GM19025 (cell line): ENCODE measurements at regions not wholly inside any gene's neighbourhood (a gene's known extent, or its start where the extent isn't known, plus 50 kb on each side); places are given as distances from the start of the nearest gene placed in this dataset.

ENCODE experiments used
- ATAC-seq: cut with Tn5 transposase; IDR thresholded peaks from one replicate; pipeline ENCODE4 v1.9.1; 2021; ENCODE audit warnings: mild to moderate bottlenecking, low read depth, moderate library complexity; ENCODE audit not compliant: unreplicated experiment

DNA sequence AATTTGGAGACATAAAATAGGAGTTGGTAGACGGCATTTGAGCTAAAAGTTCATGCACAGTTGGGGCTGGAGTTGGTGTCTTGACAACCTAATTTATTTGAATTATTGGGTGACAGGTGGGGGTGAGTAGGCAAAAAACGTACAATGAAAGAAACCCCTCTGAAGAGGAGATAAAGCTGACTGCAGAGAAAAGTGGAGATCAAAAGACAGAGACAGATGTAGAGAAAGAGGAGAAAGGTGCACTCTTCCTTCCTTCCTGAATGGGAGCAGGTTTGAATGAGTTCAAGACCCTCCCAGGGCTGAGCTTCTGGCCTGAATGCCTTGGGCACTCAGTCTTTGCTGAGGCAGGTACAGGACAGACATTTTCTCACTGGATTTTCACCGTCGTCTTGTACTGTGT is 284.3 kb downstream of the DHX35 start:
- no peak for ATAC-seq

DNA sequence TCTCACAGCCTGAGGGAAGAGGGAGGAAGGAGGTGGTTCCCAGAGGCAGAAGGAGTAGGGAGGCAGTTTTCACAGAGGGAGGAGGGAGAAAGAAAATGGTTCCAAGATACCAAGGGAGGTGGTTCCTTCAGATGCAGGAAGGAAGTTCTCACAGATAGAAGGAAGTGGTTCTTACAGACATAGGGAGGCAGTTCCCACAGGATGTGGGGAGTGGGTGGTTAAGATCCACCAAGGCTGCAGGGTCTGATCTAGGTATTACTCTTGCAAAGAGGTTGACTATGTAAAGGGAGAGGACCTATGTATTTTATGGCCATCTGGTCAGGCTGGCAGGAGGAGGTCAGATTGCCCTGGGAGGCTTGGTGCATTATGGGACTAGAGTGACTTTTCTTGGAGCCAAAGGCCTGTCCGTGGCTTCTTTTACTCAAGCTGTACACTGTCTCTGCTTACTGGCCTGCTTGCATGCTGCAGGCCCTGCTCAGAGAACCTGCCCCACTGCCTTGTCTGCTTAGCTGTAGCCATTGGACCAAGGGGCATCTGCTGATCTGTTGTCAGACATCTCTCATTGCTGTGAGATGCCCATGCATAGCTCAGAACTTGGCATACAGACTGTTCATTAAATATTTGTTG is 283.7 kb downstream of the DHX35 start:
- ATAC-seq: no peak

DNA sequence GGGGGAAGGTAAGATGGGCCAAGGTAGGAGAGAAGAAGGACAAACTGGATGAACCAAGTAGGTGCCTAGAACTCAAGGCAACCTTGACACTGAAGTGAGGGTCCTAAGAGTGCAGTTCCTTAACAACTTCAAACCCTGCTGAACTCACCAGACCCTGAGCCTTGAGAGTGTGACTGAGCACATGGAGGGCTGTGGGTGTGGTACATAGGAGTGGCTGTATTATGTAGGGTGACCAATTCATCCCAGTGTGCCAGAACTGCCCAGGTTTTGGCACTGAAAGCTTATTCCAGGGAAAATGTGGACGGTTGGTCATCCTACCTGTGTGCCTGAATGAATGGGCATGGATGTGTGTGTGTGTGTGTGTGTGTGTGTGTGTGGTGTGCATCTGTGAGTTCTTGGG is 281.8 kb downstream of the DHX35 start:
- no peak for ATAC-seq

DNA sequence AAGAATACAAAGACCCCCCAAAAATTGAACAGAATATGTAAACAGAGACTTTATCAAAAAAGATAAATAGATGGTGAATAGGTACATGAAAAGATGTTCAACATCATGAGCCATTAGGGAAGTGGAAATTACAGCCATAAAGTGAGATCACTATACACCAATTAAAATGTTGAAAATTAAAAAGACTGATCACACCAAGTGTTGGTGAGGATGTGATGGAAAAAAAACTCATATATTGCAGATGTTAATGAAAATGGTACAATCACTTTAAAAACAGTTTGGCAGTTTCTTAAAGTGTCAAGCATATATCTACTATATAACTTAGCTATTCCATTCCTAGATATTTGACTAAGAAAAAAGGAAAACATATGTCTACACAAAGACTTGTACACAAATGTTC is 280.5 kb downstream of the DHX35 start:
- ATAC-seq: no peak

DNA sequence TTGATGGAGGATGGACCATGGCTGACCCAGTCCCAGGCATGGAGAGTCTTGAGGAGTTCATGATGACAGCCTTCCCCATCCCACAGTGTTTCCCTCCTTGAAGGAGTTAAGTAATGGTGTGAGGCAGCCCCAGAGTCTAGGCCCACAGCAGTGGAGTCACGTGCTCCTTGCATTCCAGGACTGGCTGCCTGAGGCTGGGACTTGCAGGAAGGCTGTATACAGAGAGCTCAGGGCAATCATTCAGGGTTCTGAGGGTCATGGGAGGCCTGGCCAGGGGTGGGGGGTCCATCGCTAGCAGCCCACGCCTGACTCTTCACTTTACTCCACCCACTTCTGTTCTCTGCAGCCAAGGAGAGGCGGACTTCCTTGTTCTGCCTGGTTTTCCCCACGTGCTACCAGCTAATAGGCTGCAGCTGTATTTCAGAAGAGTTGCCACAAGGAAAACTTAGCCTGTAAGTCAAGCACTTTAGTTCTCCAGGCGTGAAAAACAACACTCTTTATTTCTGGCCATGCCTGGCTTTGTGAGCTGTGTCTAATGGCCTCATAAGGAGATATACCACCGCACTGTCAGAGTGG is 272.5 kb downstream of the DHX35 start:
- ATAC-seq: no peak

DNA sequence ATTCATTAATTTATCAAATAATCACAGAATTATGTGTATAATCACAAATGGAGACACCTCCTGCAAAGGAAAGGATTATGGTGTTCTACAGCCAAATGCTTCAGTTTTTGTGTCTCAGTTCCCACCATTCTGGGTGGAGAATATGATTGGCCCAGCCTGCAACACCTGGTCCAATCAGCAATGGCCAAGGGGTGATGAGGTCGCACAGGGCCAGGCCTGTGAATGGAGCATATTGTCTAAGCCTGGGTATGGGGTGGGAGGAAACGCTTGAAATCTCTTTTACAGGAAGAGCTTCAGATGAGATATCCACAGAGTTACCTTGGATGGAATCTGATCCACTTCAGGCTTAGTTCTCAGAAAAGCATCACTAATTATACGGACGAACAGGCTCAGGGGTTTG is 271.6 kb downstream of the DHX35 start:
- no peak for ATAC-seq

DNA sequence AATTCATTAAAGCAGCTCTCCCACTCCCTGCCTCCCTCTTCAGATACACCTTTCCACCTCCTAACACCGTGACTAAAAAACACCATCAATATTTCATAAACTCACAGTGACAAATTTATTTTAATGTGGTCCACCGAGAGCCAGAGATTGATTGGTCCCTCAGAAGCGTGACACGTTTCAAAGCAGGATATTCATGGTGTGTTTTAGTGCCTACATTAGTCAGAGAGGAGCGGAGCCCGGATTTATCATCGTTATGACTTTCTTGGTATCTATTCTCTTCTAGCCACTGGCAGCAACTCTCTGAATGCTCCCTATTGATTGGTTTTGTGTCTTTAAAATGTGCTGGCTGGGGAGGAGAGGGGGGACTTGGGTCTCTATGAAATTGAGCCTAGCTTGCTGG is 265.3 kb downstream of the DHX35 start:
- ATAC-seq: no peak

DNA sequence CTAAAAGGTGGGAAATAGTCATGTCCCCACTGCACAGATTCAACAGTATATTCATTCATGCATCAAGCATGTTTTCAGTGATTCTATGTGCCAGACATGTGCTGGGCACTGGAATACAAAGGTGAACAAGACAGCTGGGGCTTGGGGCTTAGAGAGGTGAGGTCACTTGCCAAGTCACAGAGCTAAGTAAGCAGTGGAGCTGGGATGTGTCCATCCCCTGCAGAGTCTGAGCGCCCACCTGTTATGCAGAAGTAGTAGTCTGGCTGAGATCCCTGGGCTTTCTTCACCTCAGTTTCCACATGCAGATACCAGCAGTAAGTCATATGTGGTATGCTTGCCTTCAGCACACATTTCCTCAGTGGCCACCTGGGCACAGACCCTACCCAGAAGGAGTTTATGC is 263.8 kb downstream of the DHX35 start:
- ATAC-seq: no peak

DNA sequence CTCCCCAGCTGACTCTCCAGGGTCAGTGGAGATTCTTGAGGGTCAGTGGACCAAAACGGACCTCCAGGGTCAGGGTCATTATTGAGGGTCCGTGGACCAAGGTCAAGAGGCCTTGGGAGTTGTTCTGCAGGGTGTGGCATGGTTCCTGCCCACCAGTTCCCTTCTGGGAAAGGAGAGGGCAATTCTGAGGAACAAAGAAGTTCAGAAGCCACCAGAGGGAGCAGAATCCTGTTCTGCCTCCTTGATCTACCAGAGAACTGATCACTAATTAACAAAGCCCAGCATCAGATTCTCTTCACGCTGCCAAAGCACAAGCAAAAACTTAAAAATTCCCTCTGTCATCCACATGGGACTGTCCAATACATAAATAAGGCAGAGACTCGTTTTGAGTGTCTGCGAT is 263.4 kb downstream of the DHX35 start:
- no peak for ATAC-seq

DNA sequence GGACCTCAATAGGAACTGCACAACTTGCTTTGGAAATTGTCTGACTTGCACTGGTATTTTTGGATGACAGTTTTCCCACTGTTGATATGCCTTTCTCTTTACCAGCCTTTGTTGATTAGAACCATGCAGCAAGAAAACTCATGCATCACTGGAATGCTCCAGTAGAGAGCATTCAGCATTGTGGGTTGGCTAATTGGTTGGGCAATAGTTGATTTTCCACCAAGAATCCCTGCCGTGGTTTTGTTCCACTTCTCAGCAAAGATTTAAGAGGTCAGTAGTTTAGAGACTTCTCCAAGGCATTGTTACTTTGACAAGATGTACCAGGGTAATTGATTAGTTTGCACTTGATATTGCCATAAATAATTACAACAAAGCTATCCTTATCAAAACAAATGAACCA is 260.0 kb downstream of the DHX35 start:
- ATAC-seq: no peak

DNA sequence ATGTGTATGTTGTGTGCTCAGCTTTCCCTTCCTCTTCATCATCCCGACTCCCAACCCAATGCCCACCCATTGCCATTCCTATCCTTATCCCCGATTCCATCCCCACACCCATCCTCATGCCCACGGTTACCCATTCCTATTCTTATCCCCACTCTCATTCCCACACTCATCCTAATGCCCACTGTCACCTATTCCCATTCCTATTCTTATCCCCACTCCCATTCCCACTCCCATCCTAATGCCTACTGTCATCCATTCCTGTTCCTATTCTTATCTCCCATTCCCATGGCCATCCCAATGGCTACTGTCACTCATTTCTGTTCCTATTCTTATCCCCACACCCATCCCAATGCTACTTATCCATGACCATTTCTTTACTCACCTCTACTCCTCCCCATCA is 254.1 kb downstream of the DHX35 start:
- ATAC-seq: no peak

DNA sequence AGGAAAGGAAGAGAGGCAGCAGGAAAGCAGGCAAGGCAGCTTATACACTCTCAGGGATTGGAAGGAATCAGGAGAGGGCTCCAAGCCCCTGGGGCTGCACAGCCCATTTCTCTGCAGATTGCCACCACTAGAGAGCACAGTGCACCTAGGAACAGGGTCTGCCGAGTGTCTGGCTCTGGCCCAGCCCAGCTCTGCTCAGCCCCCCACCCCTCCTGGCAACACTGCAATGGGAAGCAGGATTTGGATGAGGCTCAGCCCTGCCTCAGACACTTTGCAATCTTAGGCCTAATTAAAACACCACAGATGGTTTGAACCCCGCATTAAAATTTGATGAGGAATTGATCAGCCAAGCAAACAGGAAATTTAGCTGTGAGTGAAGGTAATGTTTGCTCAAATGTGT is 252.7 kb downstream of the DHX35 start:
- no peak for ATAC-seq

DNA sequence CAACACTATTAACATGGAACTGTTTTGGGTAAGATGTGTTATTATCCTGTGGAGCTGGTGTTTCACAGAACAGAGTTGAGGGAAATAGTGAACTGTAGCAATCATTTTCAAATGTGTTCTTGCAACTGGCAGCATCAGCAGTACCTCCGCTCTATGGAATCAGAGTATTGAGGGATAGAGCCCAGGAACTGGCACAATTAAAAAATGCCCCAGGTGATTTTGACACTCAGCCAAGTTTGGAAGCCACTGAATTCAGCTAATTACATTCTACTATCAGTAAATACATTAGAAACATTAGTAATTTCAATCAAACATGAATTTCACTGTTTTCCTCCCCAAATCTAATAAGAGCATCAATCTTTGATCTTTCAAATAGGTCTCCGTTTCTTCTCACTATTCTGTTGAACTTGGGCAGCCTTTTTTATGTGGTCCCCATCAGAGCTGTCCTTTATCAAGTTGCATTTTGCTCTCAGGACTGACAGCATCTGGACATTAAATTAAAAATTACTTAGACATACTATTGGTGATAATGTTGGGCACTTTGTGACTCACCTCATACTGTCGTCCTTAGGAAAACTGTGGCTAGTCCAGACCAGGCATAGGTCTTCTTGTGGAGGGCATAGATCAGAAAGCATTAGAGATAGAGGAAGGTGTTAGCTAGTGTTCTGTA is 251.5 kb downstream of the DHX35 start:
- no peak for ATAC-seq

DNA sequence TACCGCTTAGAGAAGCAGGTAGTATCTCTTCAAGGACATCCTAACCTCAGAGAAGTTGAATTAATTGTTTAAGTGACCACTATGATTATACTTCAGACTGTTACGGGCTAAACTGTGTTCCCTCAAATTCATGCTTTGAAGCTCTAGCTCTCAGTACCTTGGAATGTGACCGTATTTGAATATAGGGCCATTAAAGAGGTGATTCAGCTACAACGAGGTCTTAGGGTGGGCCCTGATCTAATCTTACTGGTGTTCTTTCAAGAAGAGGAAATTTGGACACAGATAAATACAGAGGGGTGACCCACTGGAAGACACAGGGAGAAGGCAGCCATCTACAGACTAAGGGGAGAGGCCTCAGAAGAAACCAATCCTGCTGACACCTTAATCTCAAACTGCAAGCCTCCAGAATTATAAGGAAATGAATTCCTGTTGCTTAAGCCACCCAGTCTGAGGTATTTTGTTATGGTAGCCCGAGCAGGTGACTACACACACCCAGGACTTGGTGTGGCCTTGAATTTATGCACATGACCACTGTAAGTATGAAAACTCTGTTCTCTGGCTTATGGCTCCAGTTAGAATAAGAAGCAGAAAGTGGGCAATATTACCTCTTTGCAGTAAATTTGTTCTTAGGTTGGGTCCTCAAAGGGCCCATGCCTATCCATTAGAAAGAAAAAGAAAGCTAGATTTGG is 249.1 kb downstream of the DHX35 start:
- ATAC-seq: no peak

DNA sequence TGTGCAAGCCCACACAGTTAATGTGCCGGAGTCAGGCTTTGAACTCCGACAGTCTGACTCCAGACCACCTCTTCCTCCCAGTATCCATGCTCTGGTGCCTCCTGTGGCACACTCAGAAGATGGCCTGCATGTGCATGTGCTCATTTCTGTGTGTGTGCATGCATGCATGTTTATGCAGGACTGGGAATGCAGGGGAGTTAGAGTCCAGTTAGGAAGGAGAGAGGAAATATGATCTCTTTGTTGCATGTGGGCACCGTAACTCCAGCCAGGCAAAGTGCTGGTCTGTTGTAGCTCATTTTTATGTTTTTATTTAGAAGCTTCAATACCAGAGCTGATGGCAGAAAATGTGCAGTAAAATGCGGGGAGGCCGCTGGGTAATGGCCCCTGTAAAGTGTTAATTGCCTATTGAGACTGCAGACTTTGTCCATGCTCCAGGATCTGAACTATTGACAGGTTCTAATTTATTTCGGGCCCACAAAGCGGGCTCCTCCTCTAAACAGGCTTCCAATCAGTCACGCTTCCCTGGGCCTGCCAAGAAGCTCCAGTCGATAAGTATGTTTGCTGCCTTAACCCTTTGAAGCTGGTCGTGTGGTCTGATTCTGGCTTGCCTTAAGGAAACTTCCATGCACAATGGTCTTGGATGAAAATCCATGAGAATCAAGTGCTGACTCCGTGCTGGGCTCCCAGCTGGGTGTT is 248.3 kb downstream of the DHX35 start:
- ATAC-seq: no peak

DNA sequence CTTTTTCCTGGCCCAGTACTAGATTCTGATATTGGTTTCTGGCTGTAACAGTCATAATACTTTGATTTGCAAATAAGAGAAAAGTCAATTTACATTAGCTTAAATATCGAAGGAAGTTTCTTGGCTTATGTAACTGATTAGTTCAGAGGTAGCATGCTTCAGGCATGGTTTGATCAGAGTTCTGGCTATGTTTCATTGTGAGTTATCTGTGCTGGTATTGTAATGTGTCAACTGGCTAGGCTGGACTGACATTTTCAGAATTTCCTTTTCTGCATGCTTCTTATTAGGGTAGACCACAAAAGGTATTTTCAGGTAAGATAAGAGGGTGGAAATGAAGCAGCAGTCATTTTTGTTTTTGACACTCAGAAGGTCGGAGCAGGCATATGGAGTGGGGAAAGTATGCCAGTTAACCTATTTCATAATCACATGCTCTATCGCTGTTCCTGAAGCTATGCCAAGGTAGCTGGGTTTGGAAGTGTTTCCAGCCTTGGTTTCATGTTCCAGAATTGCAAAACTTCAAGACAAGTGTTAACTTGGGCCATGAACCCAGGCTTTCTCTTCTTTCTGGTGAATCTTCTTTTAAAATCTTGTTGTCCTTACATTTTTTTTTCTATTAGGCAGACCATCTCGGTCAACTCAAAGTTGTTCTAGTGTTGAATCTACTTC is 244.9 kb downstream of the DHX35 start:
- no peak for ATAC-seq

DNA sequence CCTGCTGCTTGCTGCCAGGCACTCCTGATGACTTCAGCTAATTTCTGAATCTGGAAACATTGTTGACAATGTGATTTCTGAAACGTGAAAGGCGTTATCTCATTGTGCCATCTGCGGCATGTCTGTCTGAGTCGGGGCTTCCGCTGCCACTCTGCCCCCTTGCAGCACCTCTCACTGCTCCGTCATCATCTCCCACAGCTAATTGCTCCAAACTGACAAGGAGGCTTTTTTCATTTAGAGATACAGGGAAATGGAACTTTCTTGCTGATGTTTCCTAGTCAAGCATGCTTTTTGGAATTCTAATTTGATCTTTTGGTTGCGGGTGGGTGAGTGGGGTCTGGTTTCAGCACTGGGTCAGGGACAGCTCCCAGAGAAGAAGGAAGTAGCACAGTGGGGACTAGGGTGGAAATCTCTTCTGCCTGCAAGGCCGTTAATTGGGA is 233.5 kb downstream of the DHX35 start:
- ATAC-seq: no peak

DNA sequence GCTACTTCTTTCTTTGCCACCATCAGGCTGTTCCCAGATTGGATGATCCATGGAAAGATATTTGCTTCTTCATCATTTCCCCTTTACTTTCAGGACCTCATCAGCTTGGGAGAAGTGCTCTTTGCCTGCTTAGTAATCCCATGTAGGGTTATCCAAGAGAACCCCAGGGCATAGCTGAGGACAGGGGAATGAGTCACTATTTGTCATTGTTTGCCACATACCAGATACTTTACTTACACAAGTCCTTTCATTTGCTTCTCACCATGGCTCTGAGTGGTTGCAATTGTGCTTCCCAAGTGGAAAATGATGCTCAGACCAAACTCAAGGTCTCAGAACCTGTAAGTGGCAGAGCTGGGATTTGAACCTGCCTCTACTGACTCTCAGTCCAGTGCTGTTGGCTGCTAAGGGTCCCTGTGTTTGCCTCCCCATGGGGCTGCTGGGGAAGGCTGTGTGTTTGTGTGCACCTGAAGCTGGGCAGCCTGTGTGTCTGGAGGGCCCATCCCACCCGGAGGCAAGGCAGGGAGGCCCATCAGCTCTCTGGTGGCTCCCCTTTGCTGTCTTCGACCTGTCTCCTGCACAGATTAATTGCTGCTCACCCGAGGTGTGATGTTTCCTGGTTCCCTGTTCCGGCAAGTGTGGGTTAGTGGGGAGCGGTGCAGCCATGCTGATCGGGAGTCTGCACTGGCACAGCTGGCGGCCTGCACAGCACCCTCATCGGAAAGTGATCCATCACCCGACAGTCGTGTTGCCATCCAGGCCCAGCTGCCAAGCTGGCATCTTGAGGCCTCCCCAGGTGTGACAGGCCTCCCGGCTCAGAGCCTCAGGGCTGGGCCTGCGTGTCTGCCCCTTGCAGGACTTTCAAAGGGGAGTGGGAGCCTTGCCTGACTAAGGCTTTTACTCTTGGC is 228.8 kb downstream of the DHX35 start:
- ATAC-seq: no peak

DNA sequence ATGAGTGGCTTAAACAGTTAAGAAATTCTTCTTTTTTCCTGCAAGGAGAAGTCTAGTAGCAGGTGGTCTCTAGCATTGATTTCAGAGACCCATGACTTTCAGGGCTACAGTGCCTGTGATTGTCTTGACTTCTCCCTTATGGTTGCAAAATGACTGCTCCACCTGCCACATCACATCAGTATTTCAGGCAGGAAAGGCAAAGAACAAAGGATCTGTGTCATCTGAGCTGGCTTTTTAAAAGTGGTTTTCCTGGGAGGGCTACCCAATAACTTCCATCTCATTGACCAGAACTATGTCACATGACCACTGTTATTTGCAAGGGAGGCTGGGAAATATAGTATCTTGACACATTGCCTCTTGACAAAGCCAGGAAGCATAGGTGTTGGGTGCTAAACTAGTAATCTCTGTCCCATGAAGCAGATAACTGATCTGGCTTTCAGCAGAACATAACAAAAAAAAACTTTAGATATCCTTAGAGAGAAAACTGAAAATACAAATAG is 226.2 kb downstream of the DHX35 start:
- ATAC-seq: no peak
